T-cell (primary cell): ENCODE measurements at regions not wholly inside any gene's neighbourhood (a gene's known extent, or its start where the extent isn't known, plus 50 kb on each side); places are given as distances from the start of the nearest gene placed in this dataset.
"Not testable (repeated sequence)": the region's sequence is repeated elsewhere in the genome, so short reads cannot be mapped to it uniquely, and the experiment has no call there.

ENCODE experiments used
- ATAC-seq, 4 experiments: fragments of 200-7000 bp in 3 of 4; fragments of 150-1000 bp in 1 of 4; cut with Tn5 transposase; replicated peaks in 1 of 4; 1 replicate in 3 of 4; 2 replicates in 1 of 4; pipeline ENCODE4 v1.10.0; 2021; ENCODE audit warnings: moderate library complexity in 3 of 4, mild to moderate bottlenecking in 2 of 4, moderate number of reproducible peaks in 1 of 4
- CTCF ChIA-PET, 2 donors: fragments of 300-600 bp; sonication (Branson Sonifier 250); formaldehyde crosslinking; loops; one replicate each; lab custom pipeline; 2022; ENCODE audit warnings: antibody characterized with exemption in 2 of 2; lab: Charles Lee
- POLR2A ChIA-PET, 2 donors: fragments of 300-600 bp; sonication (Branson Sonifier 250); formaldehyde crosslinking; loops; one replicate each; lab custom pipeline; 2022; ENCODE audit warnings: antibody characterized with exemption in 2 of 2; lab: Charles Lee
- DNase-seq, 35 experiments: peaks; one replicate each; pipeline versions ENCODE4 v3.0.0 to v3.0.0-alpha.2; 2013 to 2023
- H3K27ac ChIP-seq: one replicate; pipeline ENCODE4 v1.5.1; 2013; ENCODE audit warnings: low read length
- H3K27me3 ChIP-seq, 2 experiments: replicated peaks in 1 of 2; 1 replicate in 1 of 2; 2 replicates in 1 of 2; pipeline versions ENCODE4 v1.6.1 to v1.7.0; 2013; ENCODE audit warnings: low read length in 1 of 2, mixed read lengths in 1 of 2; ENCODE audit not compliant: control insufficient read depth in 2 of 2, insufficient read depth in 2 of 2; ENCODE audit errors: extremely low read depth in 1 of 2
- H3K36me3 ChIP-seq, 2 donors: 1 replicate in 1 of 2; 2 replicates in 1 of 2; pipeline versions ENCODE4 v1.6.1 to v1.7.0; 2013; ENCODE audit warnings: low read length in 1 of 2; ENCODE audit not compliant: control insufficient read depth in 2 of 2, insufficient read depth in 1 of 2; ENCODE audit errors: extremely low read depth in 1 of 2
- H3K4me1 ChIP-seq, 2 experiments: 1 replicate in 1 of 2; 2 replicates in 1 of 2; pipeline versions ENCODE4 v1.6.1 to v1.7.0; 2013; ENCODE audit warnings: low read length in 2 of 2, mixed read lengths in 1 of 2; ENCODE audit not compliant: insufficient read depth in 2 of 2, control insufficient read depth in 1 of 2; ENCODE audit errors: extremely low read depth in 1 of 2
- H3K4me3 ChIP-seq, 2 donors: 1 replicate in 1 of 2; 2 replicates in 1 of 2; pipeline versions ENCODE4 v1.5.1 to v1.7.0; 2013; ENCODE audit warnings: mild to moderate bottlenecking in 2 of 2, low read length in 1 of 2, moderate library complexity in 1 of 2; ENCODE audit not compliant: control insufficient read depth in 1 of 2; ENCODE audit errors: extremely low read depth in 1 of 2
- H3K9me3 ChIP-seq: 2 replicates; pipeline ENCODE4 v1.7.0; 2013
- H3K27ac Mint-ChIP-seq, 2 donors: one replicate each; pipeline ENCODE4 v1.8.0; 2020 to 2021; ENCODE audit warnings: mild to moderate bottlenecking in 2 of 2, mixed read lengths in 2 of 2
- H3K27me3 Mint-ChIP-seq, 2 donors: one replicate each; pipeline ENCODE4 v1.8.0; 2021 to 2022; ENCODE audit warnings: mixed read lengths in 2 of 2
- H3K36me3 Mint-ChIP-seq: one replicate; pipeline ENCODE4 v1.8.0; 2021; ENCODE audit warnings: mixed read lengths
- H3K4me1 Mint-ChIP-seq, 3 donors: one replicate each; pipeline ENCODE4 v1.8.0; 2020 to 2022; ENCODE audit warnings: mixed read lengths in 3 of 3, mild to moderate bottlenecking in 1 of 3
- H3K4me3 Mint-ChIP-seq, 3 donors: one replicate each; pipeline ENCODE4 v1.8.0; 2020 to 2022; ENCODE audit warnings: mild to moderate bottlenecking in 3 of 3, mixed read lengths in 3 of 3, moderate library complexity in 3 of 3
- H3K9me3 Mint-ChIP-seq, 3 donors: one replicate each; pipeline ENCODE4 v1.8.0; 2020 to 2022; ENCODE audit warnings: mixed read lengths in 3 of 3
- WGBS: methylation state at CpG from one replicate; pipeline ENCODE4 v1.1.5; 2013; ENCODE audit warnings: missing lambda C conversion rate; ENCODE audit not compliant: insufficient coverage; 5-methylcytosine and 5-hydroxymethylcytosine counted together

DNA sequence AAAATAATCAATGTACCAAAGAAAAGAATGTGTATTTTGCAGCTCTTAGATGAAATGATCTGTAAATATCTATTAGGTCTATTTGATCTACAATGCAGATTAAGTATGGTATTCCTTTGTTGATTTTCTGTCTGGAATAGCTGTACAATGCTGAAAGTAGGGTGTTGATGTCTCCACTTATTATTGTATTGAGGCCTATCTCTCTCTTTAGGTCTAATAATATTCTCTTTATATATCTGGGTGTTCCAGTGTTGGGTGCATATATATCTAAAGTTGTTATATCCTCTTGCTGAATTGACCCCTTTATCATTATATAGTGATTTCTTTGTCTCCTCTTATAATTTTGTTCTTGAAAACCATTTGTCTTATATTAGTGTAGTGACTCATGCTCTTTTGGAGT, 885.5 kb upstream of the FOXG1 start:
- no peaks in the 10 kb centered on the region for H3K4me1 Mint-ChIP-seq
- H3K9me3 ChIP-seq, result peaks cover 2% of the 10 kb centered on the region
- CTCF ChIA-PET, result no interaction called here
- H3K4me3 ChIP-seq, result no peak overlapping the region
- H3K36me3 ChIP-seq, result no peaks in the 10 kb centered on the region
- no peaks in the 10 kb centered on the region for H3K4me1 ChIP-seq
- H3K27me3 Mint-ChIP-seq, result no peaks in the 10 kb centered on the region
- H3K27ac ChIP-seq, result no peak overlapping the region
- ATAC-seq (no peak), DNase-seq (no peak)
- H3K36me3 Mint-ChIP-seq, result no peaks in the 10 kb centered on the region
- no peaks in the 10 kb centered on the region for H3K27me3 ChIP-seq
- H3K4me3 Mint-ChIP-seq, result no peak overlapping the region
- H3K9me3 Mint-ChIP-seq, result peaks cover 29 to 55% (median 46%) of the 10 kb centered on the region in 3 donors
- no peak overlapping the region for H3K27ac Mint-ChIP-seq
- POLR2A ChIA-PET, result no interaction called here

DNA sequence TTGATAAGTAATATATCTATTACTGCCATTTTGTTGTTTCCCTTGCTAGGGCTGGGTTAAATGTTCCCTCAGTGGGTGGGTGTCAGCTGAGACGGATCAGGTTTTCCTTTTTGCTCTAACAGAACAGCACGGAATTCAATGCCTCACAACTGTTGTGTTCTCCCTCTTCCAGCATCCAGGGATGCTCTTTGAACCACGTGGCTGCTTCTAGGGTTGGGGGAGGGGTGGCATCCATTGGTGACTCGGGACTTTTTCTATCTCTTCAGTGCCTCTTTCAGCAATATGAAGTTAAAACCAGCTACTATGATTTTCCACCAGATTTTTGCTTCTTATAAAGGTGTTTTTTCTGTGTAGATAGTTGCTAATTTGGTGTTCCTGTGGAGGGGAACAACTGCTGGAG, 884.9 kb upstream of the FOXG1 start:
- no peaks in the 10 kb centered on the region for H3K27me3 Mint-ChIP-seq
- H3K4me3 Mint-ChIP-seq, result no peak overlapping the region
- peaks cover 29 to 51% (median 46%) of the 10 kb centered on the region in 3 donors for H3K9me3 Mint-ChIP-seq
- Histone ChIP-seq H3K4me3 (no peak overlapping the region), H3K4me1 (no peaks in the 10 kb centered on the region), H3K36me3 (no peaks in the 10 kb centered on the region), H3K27ac (no peak overlapping the region), H3K9me3 (peaks cover 2% of the 10 kb centered on the region), H3K27me3 (no peaks in the 10 kb centered on the region)
- ChIA-PET CTCF (no interaction called here), POLR2A (no interaction called here)
- ATAC-seq, result no peak
- no peaks in the 10 kb centered on the region for H3K36me3 Mint-ChIP-seq
- no CpG with 5 or more reads among the region's 4 CpGs for WGBS
- no peak overlapping the region for H3K27ac Mint-ChIP-seq
- H3K4me1 Mint-ChIP-seq, result no peaks in the 10 kb centered on the region
- no peak for DNase-seq

DNA sequence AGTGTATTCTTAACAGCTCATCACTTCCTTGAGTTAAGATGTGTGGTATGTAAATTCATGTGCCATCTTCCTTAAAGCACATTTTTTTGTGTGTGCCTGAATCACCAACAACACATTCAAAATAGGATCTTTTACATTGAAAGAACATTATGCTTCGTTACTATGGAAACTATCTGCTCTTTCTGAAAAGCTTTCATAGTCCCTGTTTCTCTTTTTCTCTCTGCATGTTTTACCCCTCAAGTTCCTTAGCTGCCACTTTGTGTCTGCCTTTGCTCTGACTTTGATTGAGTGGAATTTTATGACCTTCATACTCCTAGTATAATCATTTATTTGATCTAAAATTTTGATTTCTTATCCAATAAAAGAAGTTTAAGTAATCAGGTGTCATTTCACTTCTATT, 880.3 kb upstream of the FOXG1 start:
- no peaks in the 10 kb centered on the region for H3K27me3 Mint-ChIP-seq
- H3K27ac Mint-ChIP-seq, result no peak overlapping the region
- Histone ChIP-seq H3K27me3 (no peaks in the 10 kb centered on the region), H3K9me3 (peaks cover 4% of the 10 kb centered on the region), H3K4me3 (no peak overlapping the region), H3K4me1 (no peaks in the 10 kb centered on the region), H3K36me3 (no peaks in the 10 kb centered on the region), H3K27ac (no peak overlapping the region)
- H3K4me1 Mint-ChIP-seq, result no peaks in the 10 kb centered on the region
- POLR2A ChIA-PET, result no interaction called here
- CTCF ChIA-PET, result no interaction called here
- H3K4me3 Mint-ChIP-seq, result no peak overlapping the region
- DNase-seq, result no peak
- no peaks in the 10 kb centered on the region for H3K36me3 Mint-ChIP-seq
- peaks cover 11 to 35% (median 34%) of the 10 kb centered on the region in 3 donors for H3K9me3 Mint-ChIP-seq
- no CpG with 5 or more reads among the region's 1 CpG for WGBS
- no peak for ATAC-seq

DNA sequence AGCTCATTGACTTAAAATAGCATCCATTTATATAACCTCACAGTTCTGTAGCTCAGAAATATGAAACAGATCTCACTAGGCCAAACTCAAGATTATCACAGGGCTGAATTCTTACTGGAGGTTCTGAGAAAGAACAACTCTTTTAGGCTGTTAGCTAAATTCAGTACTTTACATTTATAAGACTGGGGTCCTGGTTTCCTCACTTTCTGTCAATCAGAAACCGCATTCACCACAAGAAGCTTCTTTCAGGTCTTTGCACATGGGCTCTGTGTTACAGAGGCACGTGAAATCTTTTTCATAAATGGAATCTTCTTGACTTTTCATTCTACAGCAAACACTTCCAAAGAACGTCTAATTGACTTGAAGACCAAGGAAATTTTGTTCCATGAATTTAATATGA, 876.3 kb upstream of the FOXG1 start:
- no peaks in the 10 kb centered on the region for H3K27me3 ChIP-seq

GRCh38 chr14:27908484-27908883, 858.1 kb upstream of the FOXG1 start:
- H3K4me3 Mint-ChIP-seq, ATAC-seq, H3K36me3 ChIP-seq, H3K9me3 ChIP-seq, H3K27me3 Mint-ChIP-seq, H3K4me1 ChIP-seq, H3K27ac ChIP-seq, H3K4me1 Mint-ChIP-seq, CTCF ChIA-PET, H3K36me3 Mint-ChIP-seq, H3K27ac Mint-ChIP-seq, H3K4me3 ChIP-seq, DNase-seq, H3K27me3 ChIP-seq, POLR2A ChIA-PET: not testable (repeated sequence)
- 43% methylated on average over 1 of the region's 1 CpG for WGBS
- peaks cover 6 to 34% (median 23%) of the 10 kb centered on the region in 3 donors for H3K9me3 Mint-ChIP-seq

More for the DNA sequence above, 876.3 kb upstream of the FOXG1 start:
- H3K4me1 ChIP-seq, result no peaks in the 10 kb centered on the region
- no peaks in the 10 kb centered on the region for H3K36me3 Mint-ChIP-seq
- H3K27me3 Mint-ChIP-seq, result no peaks in the 10 kb centered on the region
- peaks cover 8 to 29% (median 18%) of the 10 kb centered on the region in 3 donors for H3K9me3 Mint-ChIP-seq
- DNase-seq, result no peak
- no peak overlapping the region for H3K27ac ChIP-seq
- POLR2A ChIA-PET, result no interaction called here
- H3K4me3 ChIP-seq, result no peak overlapping the region
- ATAC-seq, result no peak
- H3K4me3 Mint-ChIP-seq, result no peak overlapping the region
- WGBS, result no CpG with 5 or more reads among the region's 3 CpGs
- no peaks in the 10 kb centered on the region for H3K4me1 Mint-ChIP-seq
- H3K9me3 ChIP-seq, result peaks cover 4% of the 10 kb centered on the region
- CTCF ChIA-PET, result interaction anchor here in 1 of 2 donors (0.5 kb wide), 1 partner anchor 17 kb away, joined by 3 read pairs; no protein-coding TSS in a partner anchor
- H3K36me3 ChIP-seq, result no peaks in the 10 kb centered on the region
- H3K27ac Mint-ChIP-seq, result no peak overlapping the region

DNA sequence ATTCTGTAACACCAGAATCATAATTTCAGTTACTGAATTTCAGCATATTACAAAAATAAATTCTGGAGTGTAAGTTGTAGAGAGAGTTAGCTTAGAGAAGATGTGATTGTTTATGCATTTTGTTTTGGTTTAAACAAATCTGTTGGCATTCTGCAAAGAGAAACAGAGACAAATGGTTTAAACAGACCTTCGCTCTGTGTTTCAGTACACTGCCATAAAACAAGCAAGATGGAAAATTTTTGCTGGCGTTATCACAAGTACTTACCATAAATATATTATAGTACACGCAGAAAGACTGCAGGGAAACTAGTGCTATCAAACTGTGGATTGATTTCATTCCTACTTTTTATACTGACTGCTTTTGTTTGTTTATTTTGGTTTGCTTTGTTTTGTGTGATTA, 850.3 kb upstream of the FOXG1 start:
- H3K36me3 ChIP-seq, result no peaks in the 10 kb centered on the region
- ChIA-PET POLR2A (no interaction called here), CTCF (no interaction called here)
- DNase-seq (no peak), ATAC-seq (no peak)
- no peaks in the 10 kb centered on the region for H3K9me3 ChIP-seq
- no peaks in the 10 kb centered on the region for H3K27me3 ChIP-seq
- no peak overlapping the region for H3K27ac Mint-ChIP-seq
- no peaks in the 10 kb centered on the region for H3K4me1 Mint-ChIP-seq
- H3K27ac ChIP-seq, result no peak overlapping the region
- no CpG with 5 or more reads among the region's 3 CpGs for WGBS
- no peak overlapping the region for H3K4me3 ChIP-seq
- no peaks in the 10 kb centered on the region for H3K27me3 Mint-ChIP-seq
- H3K4me1 ChIP-seq, result no peaks in the 10 kb centered on the region
- no peak overlapping the region for H3K4me3 Mint-ChIP-seq
- H3K36me3 Mint-ChIP-seq, result no peaks in the 10 kb centered on the region
- H3K9me3 Mint-ChIP-seq, result peaks cover 11 to 33% (median 26%) of the 10 kb centered on the region in 3 donors

DNA sequence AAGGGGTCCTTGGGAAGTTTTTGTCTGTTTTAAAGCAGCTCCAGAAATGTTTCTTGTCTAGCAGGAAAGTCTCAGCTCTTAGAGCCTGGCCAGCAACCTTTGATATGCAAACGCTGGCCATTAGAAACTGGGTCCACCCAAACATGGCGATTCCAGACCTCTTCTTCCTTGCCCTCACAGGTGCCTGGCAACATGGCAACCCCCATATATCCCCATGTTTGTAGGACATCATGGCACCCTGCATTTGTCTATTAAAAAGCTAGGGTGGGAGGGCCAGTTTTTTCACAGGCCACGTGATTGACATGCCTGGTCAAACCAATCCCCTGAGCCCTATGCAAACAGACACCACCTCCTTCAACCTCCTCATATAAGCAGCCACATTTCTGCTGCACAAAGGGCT, 848.7 kb upstream of the FOXG1 start:
- Mint-ChIP-seq H3K4me3 (no peak overlapping the region), H3K4me1 (no peaks in the 10 kb centered on the region), H3K27ac (no peak overlapping the region), H3K9me3 (peaks cover 11 to 27% (median 19%) of the 10 kb centered on the region in 3 donors), H3K27me3 (no peaks in the 10 kb centered on the region), H3K36me3 (no peaks in the 10 kb centered on the region)
- no peaks in the 10 kb centered on the region for H3K36me3 ChIP-seq
- H3K4me3 ChIP-seq, result no peak overlapping the region
- DNase-seq, result no peak
- no peaks in the 10 kb centered on the region for H3K27me3 ChIP-seq
- CTCF ChIA-PET, result no interaction called here
- no peak overlapping the region for H3K27ac ChIP-seq
- ATAC-seq, result no peak
- WGBS, result 67% methylated on average over 1 of the region's 3 CpGs
- H3K9me3 ChIP-seq, result no peaks in the 10 kb centered on the region
- no peaks in the 10 kb centered on the region for H3K4me1 ChIP-seq
- POLR2A ChIA-PET, result no interaction called here
